PFSK-1 (cell line): ENCODE measurements at regions not wholly inside any gene's neighbourhood (a gene's known extent, or its start where the extent isn't known, plus 50 kb on each side); places are given as distances from the start of the nearest gene placed in this dataset.

ENCODE experiments used
- FOXP2 ChIP-seq: optimal IDR thresholded peaks from 2 replicates; pipeline ENCODE3; 2011; ENCODE audit warnings: borderline replicate concordance, control low read depth, inconsistent platforms; ENCODE audit not compliant: insufficient read depth; ENCODE audit errors: extremely low read length, extremely low read depth
- POLR2AphosphoS5 ChIP-seq: IDR thresholded peaks from 2 replicates; pipeline ENCODE4 v1.6.1; 2012; ENCODE audit warnings: low read depth, mild to moderate bottlenecking, control low read depth, low read length, moderate library complexity
- REST ChIP-seq, 2 experiments: IDR thresholded peaks; 2 replicates each; pipeline versions ENCODE4 v1.6.1 to v1.8.0; 2011 to 2012; ENCODE audit warnings: low read depth in 2 of 2, low read length in 2 of 2, control low read depth in 1 of 2, inconsistent platforms in 1 of 2, mild to moderate bottlenecking in 1 of 2, moderate library complexity in 1 of 2; ENCODE audit not compliant: insufficient read depth in 1 of 2
- SIN3A ChIP-seq: IDR thresholded peaks from 2 replicates; pipeline ENCODE4 v1.6.1; 2012; ENCODE audit warnings: mild to moderate bottlenecking, low read length, moderate library complexity, borderline replicate concordance; ENCODE audit not compliant: insufficient read depth
- TAF1 ChIP-seq: IDR thresholded peaks from 2 replicates; pipeline ENCODE4 v1.6.1; 2012; ENCODE audit warnings: low read length, control low read depth, borderline replicate concordance; ENCODE audit not compliant: insufficient read depth

GRCh38 chr10:4354382-4354812 is 471.6 kb upstream of the AKR1E2 start:
- no peak for TF ChIP-seq POLR2AphosphoS5
- no peak for TF ChIP-seq SIN3A
- no peak for TF ChIP-seq REST (IDR thresholded peaks at IDR 0.05; ENCODE audit: insufficient read depth in 1 of 2, low read depth in 2 of 2, low read length in 2 of 2)
- TF ChIP-seq TAF1 = no peak
- TF ChIP-seq FOXP2 = no peak

- TF ChIP-seq SIN3A (no peak), FOXP2 (no peak), POLR2AphosphoS5 (no peak), REST (IDR thresholded peaks at IDR 0.05; ENCODE audit: insufficient read depth in 1 of 2, low read depth in 2 of 2, low read length in 2 of 2) (no peak), TAF1 (no peak)
These were observed 472.0 kb upstream of the AKR1E2 start for GRCh38 chr10:4353964-4354363.

- TF ChIP-seq REST (IDR thresholded peaks at IDR 0.05; ENCODE audit: insufficient read depth in 1 of 2, low read depth in 2 of 2, low read length in 2 of 2) (no peak), TAF1 (no peak), POLR2AphosphoS5 (no peak), FOXP2 (no peak), SIN3A (no peak)
These were observed 472.9 kb upstream of the AKR1E2 start for GRCh38 chr10:4353059-4353655.

GRCh38 chr10:4352414-4352961 is 473.5 kb upstream of the AKR1E2 start:
- no peak for TF ChIP-seq REST (IDR thresholded peaks at IDR 0.05; ENCODE audit: insufficient read depth in 1 of 2, low read depth in 2 of 2, low read length in 2 of 2)
